GM19239 (cell line): ENCODE measurements at regions not wholly inside any gene's neighbourhood (a gene's known extent, or its start where the extent isn't known, plus 50 kb on each side); places are given as distances from the start of the nearest gene placed in this dataset.
"Not testable (repeated sequence)": the region's sequence is repeated elsewhere in the genome, so short reads cannot be mapped to it uniquely, and the experiment has no call there.

Source experiments
- DNase-seq: peaks from one replicate; pipeline ENCODE4 v3.0.0; 2011; ENCODE audit warnings: low spot score; ENCODE audit not compliant: insufficient read length
- FAIRE-seq: peaks from 2 replicates; lab custom pipeline; 2011; peaks lifted over from hg19 to GRCh38; lab: Jason Lieb, UNC

DNA sequence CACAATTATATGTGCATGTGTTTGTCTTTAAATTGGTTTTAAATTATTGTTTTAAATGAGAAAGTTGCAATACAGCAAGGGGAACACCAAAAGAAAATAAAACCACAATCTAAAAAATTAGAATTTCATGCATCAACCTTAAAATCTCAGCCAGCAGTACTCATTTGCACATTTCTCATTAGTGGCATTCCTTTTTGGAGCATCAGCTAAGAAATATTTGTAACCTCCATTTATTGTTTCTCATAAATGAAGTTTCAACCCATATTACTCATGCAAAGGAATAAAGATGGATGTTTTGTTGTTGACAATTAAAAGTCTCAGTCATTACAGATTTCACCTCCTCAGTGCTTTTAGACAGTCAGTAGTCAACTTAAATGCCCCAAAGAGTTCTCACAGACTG is 160.1 kb downstream of the TBX15 start:
- FAIRE-seq (no peak), DNase-seq (no peak)

DNA sequence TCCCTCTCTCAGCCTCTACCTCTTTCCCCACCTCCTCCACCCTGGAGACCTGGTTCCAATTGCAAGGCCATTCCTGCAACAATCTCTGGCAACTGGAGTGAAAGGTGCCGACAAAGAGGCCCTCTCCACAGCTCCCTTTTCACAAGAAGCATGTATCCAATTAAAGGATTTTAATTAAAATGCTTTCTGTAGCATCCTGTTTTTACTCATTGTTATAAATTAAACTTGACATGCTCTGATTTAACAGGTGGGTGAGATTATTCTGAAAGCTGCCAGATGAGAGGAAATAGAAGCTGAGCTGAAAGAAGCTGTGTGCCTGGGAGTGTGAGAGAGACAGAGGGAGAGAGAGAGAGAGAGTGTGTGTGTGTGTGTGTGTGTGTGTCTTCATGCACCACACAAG is 160.5 kb downstream of the TBX15 start:
- no peak for FAIRE-seq
- DNase-seq, result no peak

DNA sequence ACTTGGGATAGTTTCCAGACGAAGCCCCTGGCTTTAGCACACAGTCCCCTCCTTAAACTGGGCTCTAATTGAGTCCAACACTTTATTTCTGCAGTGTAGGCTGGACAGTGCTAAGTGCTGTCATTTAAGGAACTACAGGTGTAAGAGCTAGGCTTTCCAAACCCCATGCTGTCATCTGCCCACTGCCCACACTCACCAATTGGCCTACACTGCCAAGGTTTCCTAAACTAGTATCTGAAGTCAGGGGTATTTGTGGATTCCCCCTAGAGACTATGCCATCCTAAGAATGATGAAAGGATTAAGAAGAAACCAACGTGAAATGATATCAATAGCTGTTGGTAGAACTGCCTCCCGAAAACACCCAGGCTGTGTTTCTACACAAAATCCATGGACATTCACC is 160.9 kb downstream of the TBX15 start:
- no peak for FAIRE-seq
- DNase-seq, result no peak

DNA sequence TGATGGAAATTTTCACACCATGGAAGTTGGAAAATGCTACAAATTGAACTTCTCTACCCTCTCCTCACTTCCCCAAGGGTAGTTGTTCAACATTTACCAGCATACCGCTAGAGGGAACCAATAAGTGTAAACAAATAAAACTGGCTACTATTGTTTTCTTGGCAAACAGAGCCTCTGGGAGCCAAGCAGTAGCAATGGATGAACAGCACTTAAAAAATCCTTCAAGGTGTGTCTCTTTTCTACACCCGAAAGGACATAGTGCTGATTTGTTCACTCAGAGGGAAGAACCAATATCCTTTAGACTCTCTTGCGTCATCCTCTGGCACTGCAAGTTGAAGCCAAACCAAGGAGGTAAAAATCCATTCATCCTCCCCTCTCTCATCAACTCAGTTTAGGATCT is 161.5 kb downstream of the TBX15 start:
- DNase-seq (no peak), FAIRE-seq (peak; percentile 33)

DNA sequence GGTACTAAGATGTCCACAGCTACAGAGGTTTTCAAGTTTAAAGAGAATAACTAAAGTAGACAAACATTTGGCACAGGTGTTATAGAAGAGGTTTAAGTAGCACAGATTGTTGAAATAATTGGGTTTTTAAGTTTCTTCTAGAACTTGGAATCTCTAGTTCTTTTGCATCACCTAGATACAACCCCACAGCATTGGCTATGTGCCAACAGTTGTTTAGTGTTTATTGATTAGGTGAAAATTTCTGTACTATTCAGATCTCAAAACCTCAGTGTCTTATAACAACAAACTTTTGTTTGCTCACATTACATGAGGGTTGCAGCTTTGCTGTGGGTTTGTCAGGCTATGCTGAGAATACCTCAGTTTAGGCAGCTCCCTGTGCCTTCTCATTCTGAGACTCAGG is 162.5 kb downstream of the TBX15 start:
- no peak for DNase-seq
- no peak for FAIRE-seq

DNA sequence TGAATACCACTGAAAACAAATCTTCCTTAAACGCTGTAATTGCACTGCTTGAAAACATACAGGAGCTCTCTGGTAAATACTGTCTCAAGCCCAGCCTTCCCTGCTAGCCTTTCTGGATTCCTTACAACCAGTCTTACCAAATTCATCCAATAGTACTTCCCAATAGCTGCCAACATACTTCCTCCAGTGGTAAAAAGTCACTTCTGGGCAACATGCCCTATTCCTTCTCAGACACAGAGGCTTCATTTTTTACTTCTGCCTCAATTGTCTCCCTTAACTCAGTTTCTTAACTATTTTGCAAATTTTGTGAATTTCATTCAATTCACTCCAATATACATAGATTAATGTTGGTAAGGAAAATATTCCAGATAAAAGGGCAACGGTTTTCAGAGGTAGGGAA is 166.3 kb downstream of the TBX15 start:
- no peak for FAIRE-seq
- DNase-seq, result no peak

DNA sequence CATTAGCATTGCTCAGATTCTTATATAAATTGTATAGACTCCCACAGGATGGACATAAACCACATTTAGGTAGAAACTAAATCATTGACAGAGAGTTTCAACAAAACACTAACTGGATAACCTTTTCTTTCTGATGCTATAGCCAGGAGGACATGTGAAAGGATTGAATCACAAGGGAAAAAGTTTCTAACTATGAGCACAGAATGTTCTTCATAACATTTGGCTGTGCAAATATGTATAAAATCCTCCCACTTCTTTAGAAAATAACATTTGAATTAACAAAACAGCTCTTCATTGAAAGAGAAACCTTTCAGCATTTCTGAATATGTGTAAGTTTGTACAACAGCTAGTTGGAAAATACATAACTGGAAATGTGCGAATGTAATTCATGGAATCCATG is 167.3 kb downstream of the TBX15 start:
- no peak for FAIRE-seq
- DNase-seq, result no peak

DNA sequence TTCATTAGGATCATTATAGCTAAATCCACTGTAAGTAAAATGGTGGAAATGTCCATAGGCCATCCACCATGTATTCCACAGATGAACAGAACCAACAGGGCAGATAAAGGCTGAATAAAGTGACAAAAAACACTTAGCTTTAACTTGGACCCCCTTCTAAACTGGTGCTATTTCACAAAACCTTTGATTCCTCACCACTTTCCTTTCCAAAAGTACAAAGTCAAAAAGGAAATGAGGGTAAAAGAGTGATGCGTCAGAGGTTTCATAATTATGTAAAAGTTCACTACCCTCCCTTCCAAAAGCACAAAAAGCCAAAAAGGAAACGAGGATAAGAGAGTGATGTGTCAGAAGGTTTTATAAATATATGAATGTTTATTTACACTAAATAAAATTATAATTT is 172.2 kb downstream of the TBX15 start:
- FAIRE-seq (no peak), DNase-seq (no peak)

DNA sequence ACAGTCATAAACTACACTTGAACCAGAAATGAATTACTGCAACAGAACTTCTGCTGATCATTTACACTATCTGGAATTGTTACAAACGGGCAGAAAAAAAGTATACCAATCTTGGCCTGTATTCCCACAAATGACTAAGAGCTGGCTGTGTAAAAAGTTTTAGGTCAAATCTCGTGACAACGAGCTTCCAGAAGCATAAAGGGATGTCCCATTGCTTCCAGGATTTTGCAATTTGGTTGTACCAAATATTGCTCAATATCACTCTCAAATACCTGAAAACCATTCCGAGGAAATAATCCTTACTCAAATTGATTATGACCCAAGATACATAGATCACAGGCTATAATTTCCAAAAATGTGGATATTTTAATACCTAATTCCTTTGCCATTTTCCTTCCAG is 175.6 kb downstream of the TBX15 start:
- FAIRE-seq, result no peak
- DNase-seq, result no peak

DNA sequence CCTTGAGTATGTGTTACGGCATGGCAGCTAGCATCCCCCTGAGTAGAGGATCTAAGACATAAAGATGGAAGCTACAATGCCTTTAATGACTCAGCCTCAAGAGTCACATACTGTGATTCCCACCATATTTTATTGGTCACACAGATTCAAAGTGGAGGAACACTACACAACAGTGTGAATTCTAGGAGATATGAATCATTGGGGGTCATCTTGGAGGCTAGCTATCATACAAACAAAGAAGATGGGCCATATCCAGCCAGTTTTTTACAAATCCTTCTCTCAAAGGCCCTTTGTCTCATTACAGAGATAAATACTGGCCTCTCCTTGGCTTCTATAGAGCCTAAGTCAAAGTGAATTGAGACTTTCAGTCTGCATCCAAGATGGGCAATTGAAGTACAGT is 177.0 kb downstream of the TBX15 start:
- no peak for FAIRE-seq
- DNase-seq, result no peak

DNA sequence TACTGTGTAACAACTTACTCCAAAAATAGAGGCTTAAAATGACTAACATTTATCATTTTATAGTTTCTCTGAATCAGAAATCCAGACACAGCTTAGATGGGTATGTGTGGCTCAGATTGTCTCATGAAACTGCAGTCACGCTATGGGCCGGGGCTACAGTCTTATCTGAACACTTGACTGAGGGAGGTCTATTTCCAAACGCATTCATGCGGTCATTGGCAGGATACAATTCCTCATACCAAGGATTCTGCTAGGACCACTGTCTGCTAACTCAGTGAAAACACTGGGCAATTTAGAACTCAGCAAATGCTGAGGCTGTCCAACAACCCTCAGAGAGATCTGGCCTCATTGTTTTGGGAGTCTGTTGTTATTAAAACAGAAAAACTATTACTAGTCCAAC is 178.6 kb downstream of the TBX15 start:
- FAIRE-seq (no peak), DNase-seq (no peak)

DNA sequence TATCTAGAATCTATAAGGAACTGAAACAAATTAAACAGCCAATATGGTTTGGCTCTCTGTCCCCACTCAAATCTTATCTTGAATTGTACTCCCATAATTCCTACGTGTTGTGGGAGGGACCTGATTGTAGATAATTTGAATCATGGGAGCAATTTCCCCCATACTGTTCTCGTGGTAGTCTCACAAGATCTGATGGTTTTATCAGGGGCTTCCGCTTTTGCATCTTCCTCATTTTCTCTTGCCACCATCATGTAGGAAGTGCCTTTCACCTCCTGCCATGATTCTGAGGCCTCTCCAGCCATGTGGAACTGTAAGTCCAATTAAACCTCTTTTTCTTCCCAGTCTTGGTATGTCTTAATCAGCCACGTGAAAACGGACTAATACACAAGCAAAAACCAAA is 185.0 kb downstream of the TBX15 start:
- DNase-seq, FAIRE-seq: not testable (repeated sequence)

DNA sequence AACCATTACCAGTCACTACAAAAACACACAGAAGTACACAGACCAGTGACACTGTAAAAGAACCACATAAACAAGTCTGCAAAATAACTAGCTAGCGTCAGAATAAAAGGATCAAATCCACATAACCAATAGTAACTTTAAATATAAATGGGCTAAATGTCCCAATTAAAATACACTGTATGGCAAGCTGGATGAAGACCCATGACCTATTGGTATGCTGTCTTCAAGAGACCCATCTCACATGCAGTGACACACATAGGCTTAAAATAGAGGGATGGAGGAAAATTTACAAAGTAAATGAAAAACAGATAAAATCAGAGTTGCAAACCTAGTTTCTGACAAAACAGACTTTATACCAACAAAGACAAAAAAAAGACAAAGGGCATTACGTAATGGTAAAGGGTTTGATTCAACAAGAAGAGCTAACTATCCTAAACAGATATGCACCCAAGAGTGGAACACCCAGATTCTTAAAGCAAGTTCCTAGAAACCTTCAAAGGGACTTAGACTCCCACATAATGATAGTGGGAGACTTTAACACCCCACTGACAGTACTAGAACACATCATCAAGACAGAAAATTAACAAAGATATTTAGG is 196.9 kb downstream of the TBX15 start:
- FAIRE-seq, result no peak

DNA sequence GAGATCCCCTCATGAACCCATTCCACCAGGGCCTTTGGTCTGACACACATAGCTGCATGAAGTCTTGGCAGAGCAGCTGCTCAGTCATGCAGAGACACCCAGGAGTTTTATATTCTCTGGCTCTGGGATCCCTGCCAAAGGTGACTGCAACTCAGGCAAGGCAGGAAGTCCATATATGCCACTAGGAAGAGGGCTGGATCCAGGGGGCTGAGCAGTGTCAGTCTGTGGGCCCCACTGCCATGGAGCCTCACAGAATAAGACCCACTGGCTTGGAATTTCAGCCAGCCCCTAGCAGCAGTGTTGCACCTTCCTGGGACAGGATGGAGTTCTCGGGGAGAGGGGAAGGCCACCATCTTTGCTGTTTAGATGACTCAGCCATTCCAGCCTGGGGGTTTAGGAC is 199.7 kb downstream of the TBX15 start:
- DNase-seq, result no peak
- FAIRE-seq, result no peak

More for the DNA sequence above, 196.9 kb downstream of the TBX15 start:
- DNase-seq, result no peak

DNA sequence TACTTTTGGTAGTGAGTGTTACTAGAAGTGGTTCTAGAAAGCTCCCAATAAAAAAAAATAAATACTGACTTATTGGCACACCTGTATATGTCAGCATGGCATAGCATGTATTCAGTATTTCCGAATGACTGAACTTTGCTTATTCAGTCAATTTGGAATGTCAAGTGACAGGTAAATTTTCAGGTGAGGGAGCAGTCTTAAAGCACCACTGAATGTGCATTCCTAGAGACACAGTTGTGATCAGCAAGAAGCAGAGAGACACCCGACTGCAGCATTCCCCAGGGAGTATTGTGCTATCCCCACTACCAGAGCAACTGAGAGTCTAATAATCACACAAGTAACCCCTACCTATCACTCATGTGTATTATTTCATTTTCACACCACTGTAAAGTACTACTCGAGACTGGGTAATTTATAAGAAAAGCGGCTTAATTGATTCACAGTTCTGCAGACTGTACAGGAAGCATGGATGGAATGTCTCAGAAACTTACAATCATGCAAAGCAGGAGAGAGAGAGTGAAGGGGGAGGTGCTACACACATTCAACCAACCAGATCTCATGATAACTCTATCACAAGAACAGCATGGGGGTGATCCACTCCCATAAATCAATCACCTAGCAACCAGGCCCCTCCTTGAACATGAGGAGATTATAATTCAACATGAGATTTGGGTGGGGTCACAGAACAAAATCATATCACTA is 201.5 kb downstream of the TBX15 start:
- no peak for FAIRE-seq
- no peak for DNase-seq

DNA sequence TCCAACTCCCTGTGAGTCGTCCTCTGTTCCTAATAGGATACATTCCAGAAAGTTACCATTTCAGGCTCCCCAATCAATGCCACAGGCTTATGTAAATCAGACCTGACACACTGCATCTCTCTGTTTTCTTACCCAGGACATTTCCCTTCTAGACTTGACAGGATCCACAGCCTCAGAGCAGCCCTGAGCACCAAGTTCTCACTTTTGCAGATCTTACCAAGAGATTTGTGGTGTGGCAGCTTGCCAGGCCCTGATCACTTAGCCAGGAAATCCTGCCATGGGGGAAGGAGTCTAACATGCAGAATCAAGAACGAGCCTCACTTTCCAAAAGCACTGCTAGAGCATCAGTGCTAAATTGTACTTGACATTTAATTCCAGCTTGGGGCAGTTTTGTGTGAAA is 202.9 kb downstream of the TBX15 start:
- DNase-seq, result no peak

DNA sequence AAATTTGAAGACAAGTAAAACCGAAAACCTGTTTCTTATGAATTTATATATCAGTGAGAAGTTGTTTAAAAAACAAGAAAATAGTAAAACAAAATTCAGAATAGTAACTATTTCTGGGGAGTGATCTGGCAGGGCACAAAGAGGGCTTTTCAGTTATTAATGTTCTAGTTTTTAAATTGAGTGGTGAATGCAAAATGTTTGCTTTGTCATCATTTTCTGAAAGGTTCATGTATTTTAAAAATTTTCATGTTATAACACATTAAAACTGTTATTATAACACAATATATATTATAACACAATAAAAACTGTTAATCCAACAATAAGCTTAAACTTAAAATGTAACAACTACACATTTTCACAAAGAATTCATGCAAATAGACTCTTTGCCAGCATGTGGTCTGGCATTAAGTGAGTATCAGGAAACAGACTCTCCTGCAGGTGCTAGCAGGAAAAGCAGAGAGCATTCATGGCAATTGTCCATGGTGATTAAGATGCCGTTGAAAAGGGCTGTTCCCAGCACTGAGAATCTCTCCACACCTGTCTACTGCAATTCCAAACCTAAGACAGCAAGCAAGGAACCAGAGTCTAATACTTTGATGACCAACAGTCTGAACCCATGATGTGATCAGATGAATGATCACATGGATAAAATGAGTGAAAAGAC is 204.9 kb downstream of the TBX15 start:
- no peak for FAIRE-seq
- no peak for DNase-seq

More for the DNA sequence above, 202.9 kb downstream of the TBX15 start:
- no peak for FAIRE-seq

DNA sequence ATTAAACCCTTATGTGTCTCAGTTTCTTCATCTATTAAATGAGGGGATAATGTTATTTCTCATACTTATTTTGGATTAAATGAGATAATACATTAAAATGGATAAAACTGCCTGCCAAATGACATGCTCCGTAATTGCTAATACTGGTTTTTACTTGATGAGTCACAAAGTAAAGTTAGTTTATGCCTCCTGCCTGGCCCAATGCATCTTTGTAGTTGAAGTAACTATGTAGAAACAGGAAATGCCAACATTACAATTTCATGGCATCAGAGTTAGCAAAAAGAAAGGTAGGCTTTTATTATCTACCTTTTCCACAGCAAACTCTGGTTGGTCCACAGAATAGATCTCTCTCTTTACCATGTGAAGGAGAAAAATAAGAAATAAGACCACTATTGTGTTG is 214.5 kb downstream of the TBX15 start:
- FAIRE-seq, result no peak

DNA sequence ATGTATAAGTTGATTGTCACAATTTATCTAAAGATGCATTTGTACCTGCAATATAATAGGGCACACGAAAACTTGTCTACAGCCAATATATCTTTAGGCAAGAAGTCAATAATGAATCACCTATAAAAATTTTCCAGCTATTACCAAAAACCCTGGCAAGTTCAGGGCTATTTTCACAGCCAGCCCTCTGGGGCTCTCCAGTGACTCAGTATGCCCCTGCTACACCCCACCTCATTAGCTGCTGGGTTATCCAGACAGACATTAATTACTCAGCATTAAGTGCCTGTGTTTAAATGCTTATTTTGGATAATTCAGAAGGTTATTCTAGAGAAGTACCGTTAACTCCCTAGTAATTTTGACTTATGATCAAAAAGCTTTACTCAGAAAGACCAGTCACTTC is 220.2 kb downstream of the TBX15 start:
- FAIRE-seq (no peak), DNase-seq (no peak)

More for the DNA sequence above, 214.5 kb downstream of the TBX15 start:
- DNase-seq, result no peak

DNA sequence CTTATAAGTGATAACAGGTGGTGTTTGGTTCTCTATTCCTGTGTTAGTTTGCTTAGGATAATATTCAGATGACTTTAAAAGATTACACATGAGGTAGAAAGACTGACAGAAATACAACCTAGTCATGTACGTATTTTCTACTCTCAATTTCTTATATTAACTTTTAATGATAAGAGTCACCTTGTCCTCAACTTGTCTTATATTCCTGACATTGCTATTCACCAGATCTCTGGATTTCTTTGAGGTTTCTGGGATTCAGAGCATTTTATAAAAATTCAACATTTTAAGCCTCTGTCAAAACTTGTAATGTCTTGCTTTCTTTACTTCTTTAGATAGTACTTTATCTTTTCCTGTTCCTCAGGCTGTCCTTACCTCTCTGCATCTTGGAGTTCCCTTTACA is 234.2 kb downstream of the TBX15 start:
- FAIRE-seq (no peak), DNase-seq (no peak)

DNA sequence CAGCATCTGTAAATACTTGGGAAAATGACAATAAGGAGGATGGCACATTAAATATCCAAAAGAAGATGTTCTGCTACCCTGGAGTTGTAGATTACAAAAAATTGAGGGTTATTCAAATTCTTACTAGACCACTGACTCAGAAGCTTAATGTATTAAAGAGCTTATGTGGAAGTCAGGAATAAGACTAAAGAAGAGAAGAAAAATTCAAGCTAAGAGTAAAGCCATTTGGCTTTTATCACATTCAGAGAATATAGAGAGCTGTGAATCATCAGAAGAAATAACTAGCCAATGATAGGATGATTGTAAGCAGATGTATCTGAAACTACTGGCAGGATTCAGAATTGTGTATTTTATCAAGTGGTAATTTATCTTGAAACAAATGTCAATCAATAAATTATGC is 237.0 kb downstream of the TBX15 start:
- FAIRE-seq (no peak), DNase-seq (no peak)

DNA sequence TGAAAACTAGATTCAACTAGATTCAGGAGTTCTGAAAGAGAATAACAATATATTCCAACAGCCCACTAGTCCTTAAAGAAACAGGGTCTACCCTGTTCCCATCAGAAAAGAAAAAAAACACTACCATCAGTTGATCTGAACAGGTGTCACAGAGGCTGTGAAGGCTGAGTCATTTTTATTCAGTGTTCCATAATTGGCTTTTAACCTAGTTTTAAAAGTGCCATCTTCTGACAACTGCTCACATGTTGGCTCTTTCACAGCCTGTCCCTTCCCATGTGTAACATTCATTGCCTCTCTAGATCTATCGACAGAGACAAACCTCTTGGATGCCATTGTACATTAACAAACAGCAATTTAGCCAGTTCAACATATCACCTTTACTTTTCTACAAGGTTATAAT is 243.7 kb downstream of the TBX15 start:
- FAIRE-seq, result no peak
- DNase-seq, result no peak
